ENCODE measurements at regions not wholly inside any gene's neighbourhood (a gene's known extent, or its start where the extent isn't known, plus 50 kb on each side); places are given as distances from the start of the nearest gene placed in this dataset.
A peak's percentile ranks its signal among the peaks of the same experiment; 100 is the strongest.
"Not testable (repeated sequence)": the region's sequence is repeated elsewhere in the genome, so short reads cannot be mapped to it uniquely, and the experiment has no call there.

- DNase-seq (ENCODE audit: low read depth in 1 of 2, low spot score in 1 of 2), result no peak
Observed at GRCh38 chr2:198314559-198315153, 510.3 kb downstream of the PLCL1 start.

- no peak for DNase-seq (ENCODE audit: low read depth in 1 of 2, low spot score in 1 of 2)
Observed at GRCh38 chr2:198312596-198313483, 508.4 kb downstream of the PLCL1 start.

- no peak for DNase-seq (ENCODE audit: low read depth in 1 of 2, low spot score in 1 of 2)
Observed at GRCh38 chr2:198311020-198311419, 506.6 kb downstream of the PLCL1 start.

GRCh38 chr2:198309673-198310280 is 505.4 kb downstream of the PLCL1 start:
- DNase-seq (ENCODE audit: low read depth in 1 of 2, low spot score in 1 of 2), result peak in 1 of 2 donors; percentile 12

GRCh38 chr2:198309081-198309480 is 504.7 kb downstream of the PLCL1 start:
- no peak for DNase-seq (ENCODE audit: low read depth in 1 of 2, low spot score in 1 of 2)

GRCh38 chr2:198308368-198308767 is 504.0 kb downstream of the PLCL1 start:
- DNase-seq (ENCODE audit: low read depth in 1 of 2, low spot score in 1 of 2), result no peak

- DNase-seq (ENCODE audit: low read depth in 1 of 2, low spot score in 1 of 2), result no peak
Observed at GRCh38 chr2:198307093-198307492, 502.7 kb downstream of the PLCL1 start.

- no peak for DNase-seq (ENCODE audit: low read depth in 1 of 2, low spot score in 1 of 2)
Observed at GRCh38 chr2:198304859-198305258, 500.5 kb downstream of the PLCL1 start.

GRCh38 chr2:198297350-198297749 is 493.0 kb downstream of the PLCL1 start:
- no peak for DNase-seq (ENCODE audit: low read depth in 1 of 2, low spot score in 1 of 2)

- DNase-seq (ENCODE audit: low read depth in 1 of 2, low spot score in 1 of 2), result peak; percentile 7 to 30
Observed at GRCh38 chr2:198296665-198297308, 492.4 kb downstream of the PLCL1 start.

GRCh38 chr2:198293281-198293680 is 488.9 kb downstream of the PLCL1 start:
- no peak for DNase-seq (ENCODE audit: low read depth in 1 of 2, low spot score in 1 of 2)

GRCh38 chr2:198289811-198290210 is 485.4 kb downstream of the PLCL1 start:
- DNase-seq (ENCODE audit: low read depth in 1 of 2, low spot score in 1 of 2), result no peak

GRCh38 chr2:198287706-198288105 is 483.3 kb downstream of the PLCL1 start:
- no peak for DNase-seq (ENCODE audit: low read depth in 1 of 2, low spot score in 1 of 2)

GRCh38 chr2:198285216-198285615 is 480.8 kb downstream of the PLCL1 start:
- DNase-seq (ENCODE audit: low read depth in 1 of 2, low spot score in 1 of 2), result no peak

GRCh38 chr2:198283146-198283545 is 478.8 kb downstream of the PLCL1 start:
- DNase-seq (ENCODE audit: low read depth in 1 of 2, low spot score in 1 of 2), result no peak

- DNase-seq (ENCODE audit: low read depth in 1 of 2, low spot score in 1 of 2), result no peak
Observed at GRCh38 chr2:198282061-198282460, 477.7 kb downstream of the PLCL1 start.

GRCh38 chr2:198280145-198280544 is 475.8 kb downstream of the PLCL1 start:
- no peak for DNase-seq (ENCODE audit: low read depth in 1 of 2, low spot score in 1 of 2)

GRCh38 chr2:198279026-198279425 is 474.6 kb downstream of the PLCL1 start:
- no peak for DNase-seq (ENCODE audit: low read depth in 1 of 2, low spot score in 1 of 2)

- DNase-seq (ENCODE audit: low read depth in 1 of 2, low spot score in 1 of 2), result no peak
Observed at GRCh38 chr2:198277181-198277580, 472.8 kb downstream of the PLCL1 start.

GRCh38 chr2:198273660-198274059 is 469.3 kb downstream of the PLCL1 start:
- DNase-seq (ENCODE audit: low read depth in 1 of 2, low spot score in 1 of 2), result no peak

- not testable (repeated sequence) for DNase-seq (ENCODE audit: low read depth in 1 of 2, low spot score in 1 of 2)
Observed at GRCh38 chr2:198270157-198270556, 465.8 kb downstream of the PLCL1 start.

- no peak for DNase-seq (ENCODE audit: low read depth in 1 of 2, low spot score in 1 of 2)
Observed at GRCh38 chr2:198268519-198268918, 464.1 kb downstream of the PLCL1 start.
